Body of pancreas (tissue), 4 donors: ENCODE measurements at regions not wholly inside any gene's neighbourhood (a gene's known extent, or its start where the extent isn't known, plus 50 kb on each side); places are given as distances from the start of the nearest gene placed in this dataset.

Source experiments
- POLR2A ChIP-seq, 3 donors: fragments of 450-650 bp; IDR thresholded peaks; one replicate each; pipeline ENCODE4 v1.6.1; 2016; ENCODE audit warnings: antibody characterized with exemption in 3 of 3, mild to moderate bottlenecking in 2 of 3
- TF ChIP-seq, protein P1 (sequence below), 7 experiments: fragments of 450-650 bp in 4 of 7; fragments of 200-600 bp in 3 of 7; sonication (generic) in 3 of 7; IDR thresholded peaks; one replicate each; pipeline ENCODE4 v1.5.1; 2016 to 2019; ENCODE audit warnings: antibody characterized with exemption in 7 of 7

DNA sequence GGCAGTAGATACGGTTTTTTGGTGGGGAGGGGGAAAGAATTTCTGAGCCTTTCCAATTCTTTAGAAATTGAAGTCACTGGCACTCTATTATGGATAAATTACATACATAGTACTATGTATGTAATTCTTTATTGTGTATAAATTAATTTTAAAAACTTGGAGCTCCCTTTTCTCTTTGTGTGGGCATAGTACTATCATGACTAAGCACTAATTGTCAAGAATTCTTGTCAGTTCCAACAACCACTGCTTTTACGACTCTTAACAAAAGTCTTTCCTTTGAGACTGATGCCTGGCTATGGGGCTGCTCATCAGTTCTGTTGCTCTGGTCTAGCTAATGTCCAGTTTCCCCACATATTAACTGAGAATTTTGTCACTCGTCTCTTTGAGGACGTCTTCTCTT, 365.3 kb upstream of the RNF32 start:
- no peak for TF ChIP-seq POLR2A (IDR thresholded peaks at IDR 0.05)
- TF ChIP-seq, protein P1, sequence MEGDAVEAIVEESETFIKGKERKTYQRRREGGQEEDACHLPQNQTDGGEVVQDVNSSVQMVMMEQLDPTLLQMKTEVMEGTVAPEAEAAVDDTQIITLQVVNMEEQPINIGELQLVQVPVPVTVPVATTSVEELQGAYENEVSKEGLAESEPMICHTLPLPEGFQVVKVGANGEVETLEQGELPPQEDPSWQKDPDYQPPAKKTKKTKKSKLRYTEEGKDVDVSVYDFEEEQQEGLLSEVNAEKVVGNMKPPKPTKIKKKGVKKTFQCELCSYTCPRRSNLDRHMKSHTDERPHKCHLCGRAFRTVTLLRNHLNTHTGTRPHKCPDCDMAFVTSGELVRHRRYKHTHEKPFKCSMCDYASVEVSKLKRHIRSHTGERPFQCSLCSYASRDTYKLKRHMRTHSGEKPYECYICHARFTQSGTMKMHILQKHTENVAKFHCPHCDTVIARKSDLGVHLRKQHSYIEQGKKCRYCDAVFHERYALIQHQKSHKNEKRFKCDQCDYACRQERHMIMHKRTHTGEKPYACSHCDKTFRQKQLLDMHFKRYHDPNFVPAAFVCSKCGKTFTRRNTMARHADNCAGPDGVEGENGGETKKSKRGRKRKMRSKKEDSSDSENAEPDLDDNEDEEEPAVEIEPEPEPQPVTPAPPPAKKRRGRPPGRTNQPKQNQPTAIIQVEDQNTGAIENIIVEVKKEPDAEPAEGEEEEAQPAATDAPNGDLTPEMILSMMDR (IDR thresholded peaks at IDR 0.05): no peak
